Fibroblast of pulmonary artery (primary cell): ENCODE measurements at regions not wholly inside any gene's neighbourhood (a gene's known extent, or its start where the extent isn't known, plus 50 kb on each side); places are given as distances from the start of the nearest gene placed in this dataset.

Source experiments
- DNase-seq: peaks from one replicate; pipeline ENCODE4 v3.0.0-alpha.2; 2010; ENCODE audit warnings: low read depth
- H3K4me3 ChIP-seq: replicated peaks from 2 replicates; pipeline ENCODE4 v1.5.1; 2011; ENCODE audit warnings: low read depth, mild to moderate bottlenecking, control low read depth, low read length, moderate library complexity
- TF ChIP-seq, protein P1 (sequence below): IDR thresholded peaks from 2 replicates; pipeline ENCODE4 v1.5.1; 2011; ENCODE audit warnings: mild to moderate bottlenecking, control low read depth, low read length, inconsistent platforms; ENCODE audit errors: missing control alignments

DNA sequence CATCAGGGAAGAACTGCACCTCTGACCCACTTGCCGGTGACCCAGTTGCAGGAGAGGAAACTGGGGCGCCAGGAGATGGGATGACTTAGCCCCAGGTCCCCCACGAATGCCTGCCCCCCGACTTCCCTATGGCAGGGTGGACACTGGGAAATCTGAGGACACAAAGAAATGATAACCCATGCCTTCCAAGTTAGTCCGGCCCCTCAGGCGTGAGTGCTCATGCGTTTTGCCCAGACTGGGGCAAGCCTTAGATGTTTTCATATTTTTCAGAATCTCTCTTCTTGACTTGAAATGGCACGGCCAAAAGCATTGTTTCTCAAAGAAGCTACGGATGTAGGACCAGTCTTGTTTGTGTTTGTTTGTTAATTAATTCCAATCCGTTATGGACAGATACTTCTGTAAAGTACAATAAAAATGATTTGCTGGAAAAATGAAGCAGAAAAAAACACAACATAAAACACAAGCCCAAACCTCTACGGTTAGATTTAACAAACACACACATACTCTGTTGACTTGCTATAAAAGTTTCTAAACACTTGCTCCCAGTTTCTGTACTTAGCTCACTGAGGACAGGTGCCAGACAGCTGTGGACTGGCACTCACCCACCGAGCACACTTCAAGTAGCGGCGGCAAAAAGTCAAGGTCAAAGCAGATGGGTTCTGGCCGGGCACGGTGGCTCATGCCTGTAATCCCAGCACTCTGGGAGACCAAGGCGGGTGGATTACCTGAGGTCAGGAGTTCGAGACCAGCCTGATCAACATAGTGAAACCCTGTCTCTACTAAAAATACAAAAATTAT lies 341.5 kb downstream of the BCOR start:
- no peak for DNase-seq
- H3K4me3 ChIP-seq: no peak overlapping the region
- TF ChIP-seq, protein P1, sequence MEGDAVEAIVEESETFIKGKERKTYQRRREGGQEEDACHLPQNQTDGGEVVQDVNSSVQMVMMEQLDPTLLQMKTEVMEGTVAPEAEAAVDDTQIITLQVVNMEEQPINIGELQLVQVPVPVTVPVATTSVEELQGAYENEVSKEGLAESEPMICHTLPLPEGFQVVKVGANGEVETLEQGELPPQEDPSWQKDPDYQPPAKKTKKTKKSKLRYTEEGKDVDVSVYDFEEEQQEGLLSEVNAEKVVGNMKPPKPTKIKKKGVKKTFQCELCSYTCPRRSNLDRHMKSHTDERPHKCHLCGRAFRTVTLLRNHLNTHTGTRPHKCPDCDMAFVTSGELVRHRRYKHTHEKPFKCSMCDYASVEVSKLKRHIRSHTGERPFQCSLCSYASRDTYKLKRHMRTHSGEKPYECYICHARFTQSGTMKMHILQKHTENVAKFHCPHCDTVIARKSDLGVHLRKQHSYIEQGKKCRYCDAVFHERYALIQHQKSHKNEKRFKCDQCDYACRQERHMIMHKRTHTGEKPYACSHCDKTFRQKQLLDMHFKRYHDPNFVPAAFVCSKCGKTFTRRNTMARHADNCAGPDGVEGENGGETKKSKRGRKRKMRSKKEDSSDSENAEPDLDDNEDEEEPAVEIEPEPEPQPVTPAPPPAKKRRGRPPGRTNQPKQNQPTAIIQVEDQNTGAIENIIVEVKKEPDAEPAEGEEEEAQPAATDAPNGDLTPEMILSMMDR: no peak

DNA sequence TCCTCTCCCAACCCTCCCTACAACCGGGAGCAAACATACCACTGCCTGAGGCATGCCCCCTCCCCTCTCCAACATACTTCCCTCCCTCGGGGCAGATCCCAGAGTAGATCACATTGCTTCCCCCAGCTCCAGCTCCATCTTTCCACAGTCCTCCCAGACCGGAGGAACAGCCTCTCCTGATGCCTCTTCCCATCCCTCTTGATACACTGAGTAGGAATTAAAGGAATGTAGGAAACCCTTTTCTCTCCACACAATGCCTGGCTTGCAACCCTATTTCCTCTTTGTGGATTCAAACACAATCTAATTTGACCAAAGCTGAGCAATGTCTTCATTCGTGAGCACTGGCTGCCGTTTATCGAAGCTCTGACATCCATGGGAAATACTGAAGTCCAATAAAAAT lies 339.8 kb downstream of the BCOR start:
- TF ChIP-seq, protein P1: no peak
- peak; percentile 86 for DNase-seq
- H3K4me3 ChIP-seq: no peak overlapping the region

DNA sequence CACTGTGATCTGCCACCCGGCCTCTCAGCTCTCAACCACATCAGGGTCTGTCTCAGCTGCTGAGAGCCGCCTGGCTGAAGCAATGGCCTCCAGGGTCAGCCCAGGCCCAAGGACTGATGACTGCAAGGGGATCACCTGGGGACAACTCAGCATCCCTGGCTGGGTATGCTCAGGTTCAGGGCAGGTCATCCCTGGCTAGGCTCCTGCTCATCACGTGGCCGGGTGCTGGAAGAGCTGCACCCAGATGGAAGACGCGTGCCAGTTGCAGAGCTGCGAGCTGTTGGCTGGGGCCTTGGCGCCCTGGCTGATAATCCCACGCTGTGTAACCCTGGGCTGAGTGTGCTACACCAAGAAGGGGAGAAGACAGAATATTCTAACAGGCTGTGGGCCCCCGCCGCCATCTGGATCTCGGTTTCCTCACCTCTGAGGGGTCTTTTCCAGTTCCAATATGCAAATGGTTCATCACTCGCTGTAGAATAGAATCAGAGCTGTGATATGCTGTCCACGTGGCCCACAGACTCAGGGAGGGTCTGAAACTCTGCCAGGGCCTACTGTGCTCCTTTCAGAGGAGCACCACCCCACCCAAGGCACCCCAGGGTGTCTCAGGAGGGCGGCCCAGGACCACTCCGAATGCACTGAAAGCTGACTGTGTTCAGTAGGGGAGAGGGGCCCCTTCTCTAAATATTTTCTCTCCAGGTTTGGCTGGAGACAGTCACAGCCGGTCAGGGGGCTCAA lies 338.8 kb downstream of the BCOR start:
- TF ChIP-seq, protein P1: no peak
- H3K4me3 ChIP-seq: no peak overlapping the region
- DNase-seq: no peak

DNA sequence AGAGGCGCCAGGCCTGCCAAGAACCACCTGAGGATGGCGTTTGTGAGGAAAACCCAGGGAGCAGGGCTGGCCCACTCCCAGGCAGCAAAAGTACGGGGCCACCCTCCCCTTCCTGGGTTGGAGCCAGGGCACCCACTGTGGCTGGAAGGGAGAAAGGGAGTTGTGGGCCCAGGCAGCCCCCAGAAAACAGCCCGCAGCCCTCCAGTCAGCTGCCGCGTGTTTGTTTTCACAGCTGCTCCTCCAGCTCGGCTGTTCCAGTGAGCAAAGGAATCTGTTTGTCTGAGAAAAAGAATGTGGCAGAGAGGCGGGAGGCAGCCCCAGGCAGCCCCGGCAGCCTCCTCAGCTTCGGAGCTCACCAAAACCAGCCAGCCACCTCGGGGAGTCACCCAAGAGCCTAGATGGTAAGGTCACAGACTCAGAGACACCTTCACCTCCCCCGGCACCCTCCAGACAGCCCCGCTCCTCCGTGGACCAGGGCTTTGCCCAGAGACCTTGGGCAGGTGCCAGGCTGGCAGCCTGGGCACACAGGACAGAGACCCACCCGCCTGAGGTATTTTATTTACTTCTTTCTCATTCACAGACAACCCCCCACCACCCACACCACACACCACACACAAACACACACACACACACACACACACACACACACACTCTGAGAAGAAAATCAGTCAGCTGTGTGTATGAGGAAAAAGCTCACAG lies 338.1 kb downstream of the BCOR start:
- DNase-seq: peak; percentile 67
- H3K4me3 ChIP-seq: no peak overlapping the region
- TF ChIP-seq, protein P1: no peak

DNA sequence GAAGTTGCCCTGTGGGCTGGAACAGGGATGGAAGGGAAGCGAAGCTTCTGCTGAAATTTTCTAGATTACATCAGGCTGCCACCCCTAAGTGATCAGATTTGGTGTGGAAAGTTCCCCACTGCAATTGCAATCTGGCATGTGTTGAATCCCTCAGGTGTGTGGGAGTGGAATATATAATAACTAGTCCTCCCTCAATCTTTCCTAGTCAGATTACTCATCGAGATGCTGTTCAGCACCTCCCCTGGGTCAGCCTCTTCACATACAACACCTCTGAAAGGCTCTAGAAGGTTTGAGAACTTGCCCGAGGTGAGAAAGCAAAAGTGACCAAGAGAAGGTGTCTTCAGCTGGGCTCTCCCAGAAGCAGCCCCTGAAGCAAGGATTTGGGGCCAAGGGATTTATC lies 336.8 kb downstream of the BCOR start:
- no peak for DNase-seq
- TF ChIP-seq, protein P1: no peak
- no peak overlapping the region for H3K4me3 ChIP-seq

DNA sequence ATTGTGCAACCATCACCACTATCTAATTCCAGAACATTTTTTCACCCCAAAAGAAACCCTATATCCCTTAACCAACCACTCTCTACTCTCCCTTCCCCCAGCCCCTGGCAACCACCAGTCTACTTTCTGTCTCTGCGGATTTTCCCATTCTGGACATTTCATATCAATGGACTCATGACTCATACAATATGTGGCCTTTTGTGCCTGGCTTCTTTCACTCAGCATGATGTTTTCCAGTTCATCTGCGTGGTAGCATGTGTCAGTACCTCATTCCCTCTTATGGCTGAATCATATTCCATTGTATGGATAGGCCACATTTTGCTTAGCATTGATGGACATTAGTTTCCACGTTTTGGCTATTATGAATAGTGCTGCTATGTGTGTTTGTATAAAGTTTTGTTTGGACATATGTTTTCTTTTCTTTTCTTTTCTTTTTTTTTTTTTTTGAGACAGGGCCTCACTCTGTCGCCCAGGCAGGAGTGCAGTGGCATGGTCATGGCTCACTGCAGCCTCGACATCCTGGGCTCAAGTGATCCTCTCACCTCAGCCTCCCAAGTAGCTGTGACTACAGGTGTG lies 335.4 kb downstream of the BCOR start:
- peak; percentile 93 for DNase-seq
- TF ChIP-seq, protein P1: no peak
- no peak overlapping the region for H3K4me3 ChIP-seq
